Panc1 (cell line): ENCODE measurements at regions not wholly inside any gene's neighbourhood (a gene's known extent, or its start where the extent isn't known, plus 50 kb on each side); places are given as distances from the start of the nearest gene placed in this dataset.

Experiments
- ATAC-seq: fragments of 200-7000 bp; cut with Tn5 transposase; 2 replicates; pipeline ENCODE4 v1.9.1; 2020; ENCODE audit warnings: mild to moderate bottlenecking, moderate library complexity
- BruUV-seq: library from RNA; stranded (reverse); fragments of 400-500 nt; replicated peaks from 2 replicates; lab custom pipeline; 2021; lab: Mats Ljungman, UMichigan
- CTCF ChIA-PET: fragments of 300-600 bp; sonication (Branson Sonifier 250); formaldehyde crosslinking; loops from one replicate; lab custom pipeline; 2022; ENCODE audit warnings: antibody characterized with exemption; lab: Charles Lee
- POLR2A ChIA-PET: fragments of 300-600 bp; sonication (Branson Sonifier 250); formaldehyde crosslinking; loops from one replicate; lab custom pipeline; 2022; ENCODE audit warnings: antibody characterized with exemption; lab: Charles Lee
- DNase-seq: peaks from one replicate; pipeline ENCODE4 v3.0.0-alpha.2; 2010; ENCODE audit warnings: low read depth, low spot score
- H3K27ac ChIP-seq: 2 replicates; pipeline ENCODE4 v1.5.1; 2011; ENCODE audit warnings: mild to moderate bottlenecking, low read length, inconsistent platforms
- H3K27me3 ChIP-seq: fragments of 200-500 bp; sonication (Bioruptor generic); 2 replicates; pipeline ENCODE4 v1.6.0; 2014; ENCODE audit warnings: low read length, inconsistent platforms; ENCODE audit not compliant: control insufficient read depth, insufficient read depth
- H3K36me3 ChIP-seq: fragments of 200-500 bp; sonication (Bioruptor generic); 2 replicates; pipeline ENCODE4 v1.5.1; 2014; ENCODE audit warnings: inconsistent platforms, mild to moderate bottlenecking, low read length, moderate library complexity; ENCODE audit not compliant: control insufficient read depth, insufficient read depth
- H3K4me1 ChIP-seq: 2 replicates; pipeline ENCODE4 v1.5.1; 2011; ENCODE audit warnings: inconsistent platforms, mild to moderate bottlenecking, low read length, moderate library complexity; ENCODE audit not compliant: control insufficient read depth, insufficient read depth
- H3K4me3 ChIP-seq, 2 experiments: 2 replicates each; pipeline ENCODE4 v1.5.1; 2011 to 2012; ENCODE audit warnings: low read depth in 2 of 2, low read length in 2 of 2, mild to moderate bottlenecking in 2 of 2, inconsistent platforms in 1 of 2, moderate library complexity in 1 of 2
- H3K9me3 ChIP-seq: fragments of 200-500 bp; sonication (Bioruptor generic); 2 replicates; pipeline ENCODE4 v1.5.1; 2014; ENCODE audit warnings: low read depth, mild to moderate bottlenecking, inconsistent platforms, low read length, moderate library complexity; ENCODE audit not compliant: control insufficient read depth, insufficient read depth
- POLR2AphosphoS5 ChIP-seq: IDR thresholded peaks from 2 replicates; pipeline ENCODE4 v1.6.1; 2012; ENCODE audit warnings: mild to moderate bottlenecking, low read depth, low read length, moderate library complexity
- SIN3A ChIP-seq: IDR thresholded peaks from 2 replicates; pipeline ENCODE4 v1.6.1; 2012; ENCODE audit warnings: low read depth, mild to moderate bottlenecking, low read length, moderate library complexity, borderline replicate concordance; ENCODE audit not compliant: insufficient read depth
- TCF7L2 ChIP-seq: IDR thresholded peaks from 2 replicates; pipeline ENCODE4 v1.6.1; 2011; ENCODE audit warnings: mild to moderate bottlenecking, low read depth, low read length, inconsistent platforms
- in situ Hi-C: cut with HindIII; loops from 2 replicates; pipeline ENCODE4 v1.10.0; 2016; ENCODE audit warnings: low sequenced_read_pairs, low pct_unique_long_range_greater_than_20kb
- intact Hi-C: fragments of 100-400 bp; cut with micrococcal nuclease; formaldehyde crosslinking; loops from one replicate; pipeline ENCODE4 v1.10.0; 2022; ENCODE audit not compliant: unreplicated experiment
- TF ChIP-seq, protein P1 (sequence below), 2 experiments: IDR thresholded peaks; 2 replicates each; pipeline ENCODE4 v1.6.1; 2011 to 2012; ENCODE audit warnings: low read depth in 2 of 2, control low read depth in 1 of 2, low read length in 1 of 2, mild to moderate bottlenecking in 1 of 2, moderate library complexity in 1 of 2; ENCODE audit not compliant: insufficient read depth in 1 of 2
- TF ChIP-seq, protein P2 (sequence below): fragments of 450-650 bp; IDR thresholded peaks from 2 replicates; pipeline ENCODE4 v1.5.1; 2017; ENCODE audit warnings: mild to moderate bottlenecking

DNA sequence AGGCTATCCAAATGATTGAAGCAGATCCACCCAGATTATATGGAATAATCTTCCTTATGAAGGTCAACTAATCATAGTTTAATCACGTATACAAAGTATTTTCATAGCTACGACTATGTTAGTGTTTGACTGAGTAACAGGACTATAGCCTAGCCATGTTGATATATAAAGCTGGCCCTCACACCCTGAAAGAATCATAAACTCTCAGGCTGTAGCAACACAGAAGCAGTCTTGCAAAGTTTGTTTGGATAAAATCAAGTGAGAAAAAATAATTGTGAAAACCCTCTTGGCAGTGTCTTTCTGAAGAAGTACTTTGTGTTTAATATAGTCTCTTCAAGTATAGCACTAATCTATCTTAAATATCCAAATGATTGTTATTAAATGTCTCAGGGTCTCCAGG lies 374.5 kb upstream of the DAB2 start:
- intact Hi-C loops (no loop called here), in situ Hi-C loops (no loop called here)
- Histone ChIP-seq H3K36me3 (no peaks in the 10 kb centered on the region), H3K27me3 (no peaks in the 10 kb centered on the region), H3K9me3 (no peaks in the 10 kb centered on the region), H3K4me3 (no peak overlapping the region), H3K27ac (no peak overlapping the region), H3K4me1 (no peaks in the 10 kb centered on the region)
- no TSS peak for BruUV-seq
- DNase-seq (no peak), ATAC-seq (no peak)
- ChIA-PET POLR2A (no interaction called here), CTCF (no interaction called here)
- TF ChIP-seq, protein P1, sequence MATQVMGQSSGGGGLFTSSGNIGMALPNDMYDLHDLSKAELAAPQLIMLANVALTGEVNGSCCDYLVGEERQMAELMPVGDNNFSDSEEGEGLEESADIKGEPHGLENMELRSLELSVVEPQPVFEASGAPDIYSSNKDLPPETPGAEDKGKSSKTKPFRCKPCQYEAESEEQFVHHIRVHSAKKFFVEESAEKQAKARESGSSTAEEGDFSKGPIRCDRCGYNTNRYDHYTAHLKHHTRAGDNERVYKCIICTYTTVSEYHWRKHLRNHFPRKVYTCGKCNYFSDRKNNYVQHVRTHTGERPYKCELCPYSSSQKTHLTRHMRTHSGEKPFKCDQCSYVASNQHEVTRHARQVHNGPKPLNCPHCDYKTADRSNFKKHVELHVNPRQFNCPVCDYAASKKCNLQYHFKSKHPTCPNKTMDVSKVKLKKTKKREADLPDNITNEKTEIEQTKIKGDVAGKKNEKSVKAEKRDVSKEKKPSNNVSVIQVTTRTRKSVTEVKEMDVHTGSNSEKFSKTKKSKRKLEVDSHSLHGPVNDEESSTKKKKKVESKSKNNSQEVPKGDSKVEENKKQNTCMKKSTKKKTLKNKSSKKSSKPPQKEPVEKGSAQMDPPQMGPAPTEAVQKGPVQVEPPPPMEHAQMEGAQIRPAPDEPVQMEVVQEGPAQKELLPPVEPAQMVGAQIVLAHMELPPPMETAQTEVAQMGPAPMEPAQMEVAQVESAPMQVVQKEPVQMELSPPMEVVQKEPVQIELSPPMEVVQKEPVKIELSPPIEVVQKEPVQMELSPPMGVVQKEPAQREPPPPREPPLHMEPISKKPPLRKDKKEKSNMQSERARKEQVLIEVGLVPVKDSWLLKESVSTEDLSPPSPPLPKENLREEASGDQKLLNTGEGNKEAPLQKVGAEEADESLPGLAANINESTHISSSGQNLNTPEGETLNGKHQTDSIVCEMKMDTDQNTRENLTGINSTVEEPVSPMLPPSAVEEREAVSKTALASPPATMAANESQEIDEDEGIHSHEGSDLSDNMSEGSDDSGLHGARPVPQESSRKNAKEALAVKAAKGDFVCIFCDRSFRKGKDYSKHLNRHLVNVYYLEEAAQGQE (IDR thresholded peaks at IDR 0.05; ENCODE audit: insufficient read depth in 1 of 2, low read depth in 2 of 2, low read length in 1 of 2): no peak
- TF ChIP-seq, protein P2, sequence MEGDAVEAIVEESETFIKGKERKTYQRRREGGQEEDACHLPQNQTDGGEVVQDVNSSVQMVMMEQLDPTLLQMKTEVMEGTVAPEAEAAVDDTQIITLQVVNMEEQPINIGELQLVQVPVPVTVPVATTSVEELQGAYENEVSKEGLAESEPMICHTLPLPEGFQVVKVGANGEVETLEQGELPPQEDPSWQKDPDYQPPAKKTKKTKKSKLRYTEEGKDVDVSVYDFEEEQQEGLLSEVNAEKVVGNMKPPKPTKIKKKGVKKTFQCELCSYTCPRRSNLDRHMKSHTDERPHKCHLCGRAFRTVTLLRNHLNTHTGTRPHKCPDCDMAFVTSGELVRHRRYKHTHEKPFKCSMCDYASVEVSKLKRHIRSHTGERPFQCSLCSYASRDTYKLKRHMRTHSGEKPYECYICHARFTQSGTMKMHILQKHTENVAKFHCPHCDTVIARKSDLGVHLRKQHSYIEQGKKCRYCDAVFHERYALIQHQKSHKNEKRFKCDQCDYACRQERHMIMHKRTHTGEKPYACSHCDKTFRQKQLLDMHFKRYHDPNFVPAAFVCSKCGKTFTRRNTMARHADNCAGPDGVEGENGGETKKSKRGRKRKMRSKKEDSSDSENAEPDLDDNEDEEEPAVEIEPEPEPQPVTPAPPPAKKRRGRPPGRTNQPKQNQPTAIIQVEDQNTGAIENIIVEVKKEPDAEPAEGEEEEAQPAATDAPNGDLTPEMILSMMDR: no peak
- TF ChIP-seq SIN3A (no peak), POLR2AphosphoS5 (no peak), TCF7L2 (no peak)

DNA sequence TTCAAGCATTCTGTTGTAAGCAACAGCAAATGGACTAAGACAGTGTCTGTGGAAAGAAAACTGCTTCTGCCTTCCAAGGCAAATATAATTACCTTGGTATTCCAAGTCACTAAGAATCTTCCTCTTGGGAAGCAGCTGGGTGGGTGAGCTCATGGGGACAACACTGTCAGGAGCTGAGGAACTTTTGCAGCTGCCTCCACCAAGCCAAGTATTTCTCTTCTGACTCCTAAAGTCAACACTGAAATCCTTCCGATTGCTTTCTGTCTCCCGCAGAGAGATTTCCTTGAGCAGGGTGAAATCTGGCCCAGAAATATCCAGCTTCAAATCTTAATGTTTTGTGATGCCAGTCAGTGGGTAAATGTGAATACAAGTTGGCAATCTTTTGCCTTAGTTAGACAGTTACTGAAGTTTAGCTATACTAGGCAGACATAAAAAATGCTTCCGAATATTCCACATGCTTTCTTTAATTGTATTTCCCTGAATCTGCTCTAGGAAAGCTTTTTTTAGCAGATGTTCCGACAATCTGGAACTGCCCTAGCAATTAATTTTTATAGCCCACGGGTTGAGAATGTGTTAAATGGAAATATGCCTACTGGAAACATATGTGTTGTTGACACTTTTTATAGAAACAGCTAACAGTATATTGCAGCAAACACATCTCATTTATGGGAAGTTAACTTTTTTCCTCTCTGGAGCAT lies 369.9 kb upstream of the DAB2 start:
- Histone ChIP-seq H3K9me3 (no peaks in the 10 kb centered on the region), H3K27ac (no peak overlapping the region), H3K4me3 (no peak overlapping the region), H3K36me3 (no peaks in the 10 kb centered on the region), H3K27me3 (no peaks in the 10 kb centered on the region), H3K4me1 (no peaks in the 10 kb centered on the region)
- intact Hi-C loops: no loop called here
- ATAC-seq (no peak), DNase-seq (no peak)
- in situ Hi-C loops: no loop called here
- no TSS peak for BruUV-seq
- ChIA-PET CTCF (no interaction called here), POLR2A (no interaction called here)
- TF ChIP-seq POLR2AphosphoS5: no peak
- TF ChIP-seq SIN3A: no peak
- TF ChIP-seq, protein P2: no peak
- TF ChIP-seq, protein P1 (IDR thresholded peaks at IDR 0.05; ENCODE audit: insufficient read depth in 1 of 2, low read depth in 2 of 2, low read length in 1 of 2): no peak
- no peak for TF ChIP-seq TCF7L2
